H1 (cell line): ENCODE measurements at regions not wholly inside any gene's neighbourhood (a gene's known extent, or its start where the extent isn't known, plus 50 kb on each side); places are given as distances from the start of the nearest gene placed in this dataset.

Experiments used
- CTCF ChIA-PET: fragments of 300-600 bp; sonication (Branson Sonifier 250); formaldehyde crosslinking; loops from one replicate; lab custom pipeline; 2021; ENCODE audit not compliant: partially characterized antibody; lab: Charles Lee
- POLR2A ChIA-PET: fragments of 300-600 bp; sonication (Branson Sonifier 250); formaldehyde crosslinking; loops from one replicate; lab custom pipeline; 2021; ENCODE audit warnings: inconsistent platforms; ENCODE audit not compliant: partially characterized antibody; lab: Charles Lee
- DNase-seq, 2 experiments: peaks; one replicate each; pipeline versions ENCODE4 v3.0.0 to v3.0.0-alpha.2; 2010 to 2022; ENCODE audit warnings: low spot score in 2 of 2, low read depth in 1 of 2, mixed read lengths in 1 of 2
- FAIRE-seq: peaks from 2 replicates; lab custom pipeline; 2011; peaks lifted over from hg19 to GRCh38; lab: Jason Lieb, UNC
- H2AFZ ChIP-seq: 2 replicates; pipeline ENCODE4 v1.8.1; 2012; ENCODE audit warnings: low read length, inconsistent platforms
- H2AK5ac ChIP-seq: 2 replicates; pipeline ENCODE4 v1.6.1; 2013; ENCODE audit warnings: low read depth, low read length
- H2BK120ac ChIP-seq: replicated peaks from 2 replicates; pipeline ENCODE3; 2013; ENCODE audit warnings: low read depth, low read length, inconsistent platforms
- H2BK12ac ChIP-seq: 2 replicates; pipeline ENCODE4 v1.6.1; 2013; ENCODE audit warnings: low read depth, low read length
- H2BK15ac ChIP-seq: 2 replicates; pipeline ENCODE4 v1.6.1; 2013; ENCODE audit warnings: low read length
- H2BK20ac ChIP-seq: 2 replicates; pipeline ENCODE4 v1.6.1; 2013; ENCODE audit warnings: low read length
- H2BK5ac ChIP-seq: 2 replicates; pipeline ENCODE4 v1.6.1; 2013; ENCODE audit warnings: low read depth, low read length
- H3K14ac ChIP-seq: 2 replicates; pipeline ENCODE4 v1.6.1; 2013; ENCODE audit warnings: inconsistent platforms; ENCODE audit not compliant: insufficient read length
- H3K18ac ChIP-seq: 2 replicates; pipeline ENCODE4 v1.6.1; 2013; ENCODE audit warnings: low read length; ENCODE audit errors: extremely low read depth
- H3K23ac ChIP-seq: 2 replicates; pipeline ENCODE4 v1.6.1; 2013; ENCODE audit warnings: inconsistent platforms; ENCODE audit not compliant: insufficient read length
- H3K23me2 ChIP-seq: 2 replicates; pipeline ENCODE4 v1.6.1; 2013; ENCODE audit warnings: low read depth, low read length
- H3K27ac ChIP-seq: 2 replicates; pipeline ENCODE4 v1.6.1; 2011; ENCODE audit warnings: low read depth, low read length, inconsistent platforms
- H3K27me3 ChIP-seq, 4 experiments: replicated peaks in 1 of 4; 1 replicate in 1 of 4; 2 replicates in 3 of 4; pipeline versions ENCODE4 v1.6.1 to v1.8.1; 2011 to 2013; ENCODE audit warnings: low read length in 3 of 4, mild to moderate bottlenecking in 3 of 4, inconsistent platforms in 2 of 4, mixed read lengths in 2 of 4, moderate library complexity in 1 of 4; ENCODE audit not compliant: control insufficient read depth in 3 of 4, insufficient read depth in 3 of 4; ENCODE audit errors: extremely low read depth in 1 of 4
- H3K36me3 ChIP-seq, 4 experiments: 2 replicates each; pipeline versions ENCODE4 v1.6.1 to v1.8.1; 2011 to 2013; ENCODE audit warnings: mild to moderate bottlenecking in 4 of 4, low read length in 3 of 4, moderate library complexity in 2 of 4, control low read depth in 1 of 4, inconsistent platforms in 1 of 4; ENCODE audit not compliant: insufficient read depth in 4 of 4, control insufficient read depth in 2 of 4
- H3K4ac ChIP-seq: replicated peaks from 2 replicates; pipeline ENCODE3; 2013; ENCODE audit warnings: low read length, low read depth, mixed read lengths, inconsistent platforms; ENCODE audit not compliant: insufficient read length
- H3K4me1 ChIP-seq, 4 experiments: replicated peaks in 1 of 4; 1 replicate in 1 of 4; 2 replicates in 3 of 4; pipeline versions ENCODE4 v1.6.1 to v1.8.1; 2011 to 2013; ENCODE audit warnings: low read length in 3 of 4, inconsistent platforms in 2 of 4, mixed read lengths in 1 of 4; ENCODE audit not compliant: insufficient read depth in 4 of 4, control insufficient read depth in 3 of 4
- H3K4me2 ChIP-seq, 2 experiments: 2 replicates each; pipeline versions ENCODE4 v1.6.1 to v1.8.1; 2011 to 2013; ENCODE audit warnings: low read depth in 2 of 2, low read length in 2 of 2, control low read depth in 1 of 2, inconsistent platforms in 1 of 2, mild to moderate bottlenecking in 1 of 2; ENCODE audit not compliant: insufficient read depth in 1 of 2
- H3K4me3 ChIP-seq, 4 experiments: fragments of 200-600, 300-600 bp in 1 of 4; sonication (generic), shearing (Covaris generic), sonication (Bioruptor Twin) in 1 of 4; 2 replicates each; pipeline versions ENCODE4 v1.5.1 to v1.8.1; 2011 to 2016; ENCODE audit warnings: low read length in 4 of 4, low read depth in 3 of 4, control low read depth in 2 of 4, inconsistent platforms in 2 of 4, mild to moderate bottlenecking in 2 of 4, mixed read lengths in 1 of 4, moderate library complexity in 1 of 4; ENCODE audit not compliant: insufficient read depth in 2 of 4; ENCODE audit errors: extremely low read depth in 1 of 4
- H3K56ac ChIP-seq: replicated peaks from 2 replicates; pipeline ENCODE3; 2013; ENCODE audit warnings: low read depth, mild to moderate bottlenecking, mixed read lengths, low read length, inconsistent platforms; ENCODE audit not compliant: insufficient read length
- H3K79me1 ChIP-seq: 2 replicates; pipeline ENCODE4 v1.6.1; 2013; ENCODE audit warnings: low read depth, low read length, control low read depth
- H3K79me2 ChIP-seq, 2 experiments: 2 replicates each; pipeline versions ENCODE4 v1.6.1 to v1.8.1; 2012 to 2013; ENCODE audit warnings: low read length in 2 of 2, mild to moderate bottlenecking in 2 of 2, inconsistent platforms in 1 of 2; ENCODE audit not compliant: insufficient read depth in 2 of 2, control insufficient read depth in 1 of 2
- H3K9ac ChIP-seq, 4 experiments: replicated peaks in 1 of 4; 1 replicate in 1 of 4; 2 replicates in 3 of 4; pipeline versions ENCODE4 v1.6.1 to v1.8.1; 2011 to 2013; ENCODE audit warnings: low read depth in 3 of 4, low read length in 3 of 4, control low read depth in 2 of 4, mild to moderate bottlenecking in 2 of 4, moderate library complexity in 2 of 4, inconsistent platforms in 1 of 4; ENCODE audit errors: extremely low read depth in 1 of 4
- H3K9me3 ChIP-seq, 2 experiments: 2 replicates each; pipeline versions ENCODE4 v1.6.1 to v1.8.1; 2012 to 2013; ENCODE audit warnings: mild to moderate bottlenecking in 2 of 2, moderate library complexity in 2 of 2, control low read depth in 1 of 2, inconsistent platforms in 1 of 2, low read depth in 1 of 2, low read length in 1 of 2, mixed read lengths in 1 of 2; ENCODE audit not compliant: insufficient read depth in 2 of 2
- H4K20me1 ChIP-seq, 2 experiments: replicated peaks in 1 of 2; 2 replicates each; pipeline versions ENCODE3 to v1.8.1; 2011 to 2013; ENCODE audit warnings: inconsistent platforms in 2 of 2, low read length in 2 of 2, mild to moderate bottlenecking in 1 of 2; ENCODE audit not compliant: insufficient read depth in 2 of 2, control insufficient read depth in 1 of 2
- H4K5ac ChIP-seq: 2 replicates; pipeline ENCODE4 v1.6.1; 2013; ENCODE audit warnings: low read length, low read depth, mixed read lengths, inconsistent platforms; ENCODE audit not compliant: insufficient read length
- H4K8ac ChIP-seq: 2 replicates; pipeline ENCODE4 v1.8.0; 2013; ENCODE audit warnings: mild to moderate bottlenecking, moderate library complexity, low read length, inconsistent platforms; ENCODE audit not compliant: insufficient read depth; ENCODE audit errors: extremely low read depth
- H4K91ac ChIP-seq: replicated peaks from 2 replicates; pipeline ENCODE3; 2013; ENCODE audit warnings: low read length, mixed read lengths, inconsistent platforms; ENCODE audit not compliant: insufficient read length
- ASH2L ChIP-seq: fragments of 200-600, 300-600 bp; sonication (generic); IDR thresholded peaks from one replicate; pipeline ENCODE4 v1.7.1; 2017; ENCODE audit warnings: low read length
- CBX5 ChIP-seq: fragments of 300-800, 300-1000 bp; sonication (generic); IDR thresholded peaks from 2 replicates; pipeline ENCODE4 v1.7.1; 2016; ENCODE audit warnings: antibody characterized with exemption, low read length, low read depth
- CTBP2 ChIP-seq: IDR thresholded peaks from 2 replicates; pipeline ENCODE4 v1.7.0; 2011; ENCODE audit warnings: borderline replicate concordance, mild to moderate bottlenecking, moderate library complexity, mixed read lengths, low read length; ENCODE audit not compliant: insufficient read depth, insufficient read length
- HDAC2 ChIP-seq, 2 experiments: fragments of 300-600 bp in 1 of 2; sonication (generic) in 1 of 2; IDR thresholded peaks; 2 replicates each; pipeline ENCODE4 v1.6.1; 2011 to 2012; ENCODE audit warnings: low read depth in 2 of 2, low read length in 2 of 2, mild to moderate bottlenecking in 2 of 2, moderate library complexity in 2 of 2, borderline replicate concordance in 1 of 2, inconsistent platforms in 1 of 2
- RAD21 ChIP-seq, 2 experiments: IDR thresholded peaks in 1 of 2; conservative IDR thresholded peaks in 1 of 2; 2 replicates each; pipeline ENCODE4 v1.6.1; 2011; ENCODE audit warnings: low read depth in 2 of 2, low read length in 2 of 2, improper control_type of control experiment in 1 of 2, inconsistent platforms in 1 of 2, mild to moderate bottlenecking in 1 of 2, moderate library complexity in 1 of 2
- RXRA ChIP-seq: IDR thresholded peaks from 2 replicates; pipeline ENCODE4 v1.6.1; 2011; ENCODE audit warnings: low read depth, mild to moderate bottlenecking, low read length, moderate library complexity; ENCODE audit not compliant: insufficient read depth
- SAP30 ChIP-seq: fragments of 300-600 bp; sonication (generic); IDR thresholded peaks from 2 replicates; pipeline ENCODE4 v1.7.1; 2012; ENCODE audit warnings: low read length, moderate library complexity, mild to moderate bottlenecking, inconsistent platforms; ENCODE audit not compliant: insufficient read depth, insufficient replicate concordance
- SIN3A ChIP-seq, 2 experiments: IDR thresholded peaks in 1 of 2; conservative IDR thresholded peaks in 1 of 2; 2 replicates each; pipeline ENCODE4 v1.6.1; 2011 to 2012; ENCODE audit warnings: low read length in 2 of 2, improper control_type of control experiment in 1 of 2, low read depth in 1 of 2, mild to moderate bottlenecking in 1 of 2
- SIRT6 ChIP-seq: IDR thresholded peaks from one replicate; pipeline ENCODE4 v1.7.1; 2012; ENCODE audit warnings: low read length, inconsistent platforms
- SRF ChIP-seq: IDR thresholded peaks from 2 replicates; pipeline ENCODE4 v1.6.1; 2011; ENCODE audit warnings: mild to moderate bottlenecking, low read depth, low read length, moderate library complexity
- SUZ12 ChIP-seq: fragments of 200-600 bp; sonication (generic); IDR thresholded peaks from 2 replicates; pipeline ENCODE4 v1.6.1; 2012; ENCODE audit warnings: mild to moderate bottlenecking, inconsistent platforms, low read length, moderate library complexity, mixed read lengths
- TCF12 ChIP-seq: IDR thresholded peaks from 2 replicates; pipeline ENCODE4 v1.6.1; 2011; ENCODE audit warnings: low read depth, mild to moderate bottlenecking, low read length
- WGBS, 2 experiments: shearing (Covaris generic) in 1 of 2; methylation state at CpG; one replicate each; pipeline versions ENCODE4 v1.1.6 to v1.1.7; 2013 to 2015; ENCODE audit warnings: low lambda C conversion rate in 2 of 2, mixed read lengths in 2 of 2, inconsistent platforms in 1 of 2, low coverage in 1 of 2, missing lambda C conversion rate in 1 of 2; ENCODE audit not compliant: insufficient replicate concordance in 2 of 2, insufficient coverage in 1 of 2, insufficient read length in 1 of 2; ENCODE audit errors: extremely low coverage in 1 of 2, missing lambda C conversion rate in 1 of 2; 5-methylcytosine and 5-hydroxymethylcytosine counted together
- TF ChIP-seq, protein P1 (sequence below): IDR thresholded peaks from 2 replicates; pipeline ENCODE4 v1.6.1; 2012; ENCODE audit warnings: inconsistent platforms

- no peak overlapping the region for H2BK20ac ChIP-seq
- no peak overlapping the region for H3K27ac ChIP-seq
- DNase-seq (no peak), FAIRE-seq (no peak)
- POLR2A ChIA-PET = no interaction called here
- H3K23ac ChIP-seq = no peak overlapping the region
- no peak overlapping the region for H2BK12ac ChIP-seq
- H3K23me2 ChIP-seq = no peaks in the 10 kb centered on the region
- no peak overlapping the region for H3K18ac ChIP-seq
- H4K8ac ChIP-seq = no peak overlapping the region
- no peak overlapping the region for H4K91ac ChIP-seq
- no peak overlapping the region for H3K9ac ChIP-seq
- H3K36me3 ChIP-seq = no peaks in the 10 kb centered on the region
- H3K4ac ChIP-seq = no peak overlapping the region
- H3K4me1 ChIP-seq = no peaks in the 10 kb centered on the region
- no peak overlapping the region for H2BK120ac ChIP-seq
- 97% methylated on average over 2 of the region's 2 CpGs; no CpG with 5 or more reads in 1 of the 2 experiments for WGBS, 2 experiments
- no peak overlapping the region for H3K4me3 ChIP-seq
- H3K27me3 ChIP-seq = no peaks in the 10 kb centered on the region
- no peak overlapping the region for H2AK5ac ChIP-seq
- H4K5ac ChIP-seq = no peak overlapping the region
- H3K4me2 ChIP-seq = no peak overlapping the region
- H2BK15ac ChIP-seq = no peak overlapping the region
- H3K14ac ChIP-seq = no peak overlapping the region
- H3K79me2 ChIP-seq = no peaks in the 10 kb centered on the region
- no peak overlapping the region for H2BK5ac ChIP-seq
- H3K56ac ChIP-seq = no peak overlapping the region
- H3K9me3 ChIP-seq = no peaks in the 10 kb centered on the region
- TF ChIP-seq SRF (no peak), SAP30 (no peak), SUZ12 (no peak), SIN3A (conservative IDR thresholded peaks at IDR 0.05 in 1 of 2, IDR thresholded peaks at IDR 0.05 in 1 of 2; ENCODE audit: low read depth in 1 of 2, low read length in 2 of 2) (no peak), ASH2L (no peak), RXRA (no peak), HDAC2 (IDR thresholded peaks at IDR 0.05; ENCODE audit: borderline replicate concordance in 1 of 2, low read depth in 2 of 2, low read length in 2 of 2) (no peak), RAD21 (IDR thresholded peaks at IDR 0.05 in 1 of 2, conservative IDR thresholded peaks at IDR 0.05 in 1 of 2; ENCODE audit: low read depth in 2 of 2, low read length in 2 of 2) (no peak), CBX5 (no peak), CTBP2 (no peak), SIRT6 (no peak), TCF12 (no peak)
- TF ChIP-seq, protein P1, sequence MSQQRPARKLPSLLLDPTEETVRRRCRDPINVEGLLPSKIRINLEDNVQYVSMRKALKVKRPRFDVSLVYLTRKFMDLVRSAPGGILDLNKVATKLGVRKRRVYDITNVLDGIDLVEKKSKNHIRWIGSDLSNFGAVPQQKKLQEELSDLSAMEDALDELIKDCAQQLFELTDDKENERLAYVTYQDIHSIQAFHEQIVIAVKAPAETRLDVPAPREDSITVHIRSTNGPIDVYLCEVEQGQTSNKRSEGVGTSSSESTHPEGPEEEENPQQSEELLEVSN = no peak
- H2AFZ ChIP-seq = no peak overlapping the region
- no peaks in the 10 kb centered on the region for H3K79me1 ChIP-seq
- H4K20me1 ChIP-seq = no peaks in the 10 kb centered on the region
- CTCF ChIA-PET = no interaction called here
Measured at GRCh38 chr3:80157546-80157945, 389.7 kb upstream of the ROBO1 start.
